Loucy (cell line): ENCODE measurements at regions not wholly inside any gene's neighbourhood (a gene's known extent, or its start where the extent isn't known, plus 50 kb on each side); places are given as distances from the start of the nearest gene placed in this dataset.

Experiments used
- EZH2phosphoT487 ChIP-seq: fragments of 200-600 bp; IDR thresholded peaks from 2 replicates; pipeline ENCODE4 v1.6.1; 2018; ENCODE audit warnings: antibody characterized with exemption, mild to moderate bottlenecking, moderate library complexity, borderline replicate concordance
- TF ChIP-seq, protein P1 (sequence below): fragments of 200-600 bp; sonication (generic); conservative IDR thresholded peaks from 2 replicates; pipeline ENCODE4 v1.5.1; 2014; ENCODE audit warnings: mild to moderate bottlenecking, antibody characterized with exemption, low read length

DNA sequence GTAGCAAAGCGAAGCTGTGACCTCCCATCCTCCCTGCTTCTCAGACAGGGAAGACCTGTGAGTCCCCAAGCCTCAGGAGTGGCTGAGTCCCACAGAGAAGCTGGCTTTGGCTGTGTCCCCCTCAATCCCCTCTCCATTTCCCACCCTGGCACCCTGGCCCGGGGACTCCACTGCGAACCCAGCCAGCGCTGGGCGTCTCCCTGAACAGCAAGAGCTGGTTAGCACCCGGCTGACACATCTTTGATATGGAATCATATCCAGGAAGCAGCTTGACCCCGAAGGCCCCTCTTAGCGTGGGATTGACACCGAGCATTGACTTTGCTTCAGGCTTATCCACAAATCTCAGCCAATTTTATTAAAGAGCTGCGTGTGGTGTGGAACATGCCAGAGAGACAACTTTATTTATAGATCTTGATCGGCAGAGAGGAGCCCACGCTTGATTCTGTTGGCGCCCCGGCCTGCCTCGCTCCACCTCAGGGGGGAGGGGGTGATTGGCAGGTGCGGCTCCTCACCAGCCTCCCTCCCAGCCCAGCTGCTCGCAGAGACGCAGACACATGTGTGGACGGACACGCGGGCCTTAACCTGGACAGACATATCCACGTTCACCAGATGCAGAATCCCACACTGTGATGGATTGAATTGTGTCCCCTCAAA lies 120.7 kb upstream of the MVB12B start:
- TF ChIP-seq, protein P1, sequence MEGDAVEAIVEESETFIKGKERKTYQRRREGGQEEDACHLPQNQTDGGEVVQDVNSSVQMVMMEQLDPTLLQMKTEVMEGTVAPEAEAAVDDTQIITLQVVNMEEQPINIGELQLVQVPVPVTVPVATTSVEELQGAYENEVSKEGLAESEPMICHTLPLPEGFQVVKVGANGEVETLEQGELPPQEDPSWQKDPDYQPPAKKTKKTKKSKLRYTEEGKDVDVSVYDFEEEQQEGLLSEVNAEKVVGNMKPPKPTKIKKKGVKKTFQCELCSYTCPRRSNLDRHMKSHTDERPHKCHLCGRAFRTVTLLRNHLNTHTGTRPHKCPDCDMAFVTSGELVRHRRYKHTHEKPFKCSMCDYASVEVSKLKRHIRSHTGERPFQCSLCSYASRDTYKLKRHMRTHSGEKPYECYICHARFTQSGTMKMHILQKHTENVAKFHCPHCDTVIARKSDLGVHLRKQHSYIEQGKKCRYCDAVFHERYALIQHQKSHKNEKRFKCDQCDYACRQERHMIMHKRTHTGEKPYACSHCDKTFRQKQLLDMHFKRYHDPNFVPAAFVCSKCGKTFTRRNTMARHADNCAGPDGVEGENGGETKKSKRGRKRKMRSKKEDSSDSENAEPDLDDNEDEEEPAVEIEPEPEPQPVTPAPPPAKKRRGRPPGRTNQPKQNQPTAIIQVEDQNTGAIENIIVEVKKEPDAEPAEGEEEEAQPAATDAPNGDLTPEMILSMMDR, result no peak
- no peak for TF ChIP-seq EZH2phosphoT487
